Tongue (tissue), 1 donor: ENCODE measurements at regions not wholly inside any gene's neighbourhood (a gene's known extent, or its start where the extent isn't known, plus 50 kb on each side); places are given as distances from the start of the nearest gene placed in this dataset.

Source experiments
- DNase-seq: peaks from one replicate; pipeline ENCODE4 v3.0.0-alpha.2; 2015

DNA sequence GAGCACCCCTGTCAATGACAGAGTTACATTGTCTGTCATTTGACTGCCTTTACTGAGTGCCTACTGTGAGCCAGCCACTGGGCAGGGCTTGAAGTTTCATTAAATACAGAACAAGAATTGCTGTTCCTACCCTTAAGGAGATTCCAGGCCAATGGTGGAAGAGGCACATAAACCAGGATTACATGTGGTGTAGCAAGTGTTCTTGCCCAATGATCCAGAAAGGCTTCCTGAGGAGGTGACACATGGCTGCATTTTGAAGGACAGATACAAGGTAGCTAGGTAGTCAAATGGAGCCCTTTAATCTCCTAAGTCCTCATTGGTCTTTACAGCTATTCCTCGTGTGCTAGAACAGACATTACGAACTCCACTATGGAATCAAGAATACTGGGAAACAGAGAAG lies 312.7 kb downstream of the ETAA1 start:
- DNase-seq = no peak

DNA sequence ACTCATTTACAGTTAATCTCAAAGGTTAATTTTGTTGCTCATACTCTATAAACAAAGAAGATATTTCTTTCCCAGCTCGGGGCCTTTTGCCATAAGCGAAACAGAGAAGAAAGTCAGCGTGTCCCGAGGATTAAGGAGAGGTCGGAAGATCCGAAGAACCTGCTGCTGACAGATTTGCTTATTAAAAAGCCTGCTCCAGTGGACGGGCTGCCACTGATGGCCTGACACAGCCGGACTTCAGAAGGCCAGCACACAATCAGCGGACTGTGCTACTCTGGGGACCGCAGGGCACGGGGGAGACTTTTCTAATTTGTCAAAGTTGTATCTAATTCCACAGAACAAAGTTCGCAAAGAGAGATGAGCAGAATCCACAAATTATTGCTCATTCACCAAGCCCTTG lies 315.4 kb downstream of the ETAA1 start:
- DNase-seq = no peak

DNA sequence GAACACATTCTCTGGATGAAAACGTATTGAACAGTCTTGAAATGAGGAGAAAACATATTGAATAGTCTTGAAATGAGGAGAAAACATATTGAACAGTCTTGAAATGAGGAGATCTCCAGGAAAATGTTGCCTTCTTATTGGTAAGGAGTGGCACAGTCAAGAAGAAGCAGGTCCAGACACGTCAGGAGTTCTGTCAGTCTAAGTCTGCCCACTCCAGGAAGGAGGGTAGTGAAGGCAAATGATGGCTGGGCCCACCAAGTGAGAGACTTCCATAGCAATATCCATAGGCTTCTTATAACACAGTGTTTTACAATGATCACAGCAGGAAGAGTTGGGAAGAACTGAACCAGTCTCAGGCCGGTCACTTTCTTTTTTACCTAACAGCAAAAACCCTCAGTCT lies 316.2 kb downstream of the ETAA1 start:
- no peak for DNase-seq

DNA sequence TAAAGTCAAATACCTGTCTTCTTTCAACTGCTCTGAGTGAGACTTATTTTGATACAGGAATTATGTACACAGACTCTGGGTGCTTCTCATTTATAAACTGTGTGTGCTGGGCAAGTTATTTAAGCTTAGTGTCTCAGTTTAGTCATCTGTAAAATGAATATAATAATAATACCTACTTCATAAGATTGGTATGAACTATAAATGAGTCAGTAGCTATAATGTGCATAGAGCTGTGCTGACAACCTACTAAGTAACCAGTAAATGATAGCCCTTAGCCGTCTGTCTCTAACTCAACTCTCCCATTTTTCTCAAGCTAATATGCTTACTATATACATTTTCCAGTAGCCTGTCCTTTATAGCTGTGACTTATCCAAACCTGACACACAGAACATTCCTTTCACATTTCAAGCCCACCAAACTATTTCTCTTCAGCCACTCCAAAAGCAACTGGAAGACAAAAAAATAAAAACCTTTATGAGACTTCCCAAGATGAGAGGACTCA lies 319.8 kb downstream of the ETAA1 start:
- no peak for DNase-seq

DNA sequence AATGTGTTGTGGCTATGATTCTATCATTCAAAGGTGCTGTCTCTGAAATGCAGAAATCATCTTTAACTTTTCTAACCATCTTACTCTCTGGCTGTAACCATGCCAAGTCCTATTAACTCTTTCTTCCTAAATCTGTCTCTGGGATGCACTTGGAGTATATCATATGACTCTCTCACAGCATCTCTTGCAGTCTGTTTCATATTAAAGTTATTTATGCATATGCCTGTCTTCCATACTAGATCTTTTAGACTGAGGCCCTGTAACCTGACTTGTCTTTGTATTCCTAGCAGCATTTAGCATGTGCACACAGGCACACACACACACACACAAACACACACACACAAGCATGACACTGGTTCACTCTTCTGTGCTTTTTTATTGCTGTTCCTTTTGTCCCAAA lies 320.6 kb downstream of the ETAA1 start:
- no peak for DNase-seq

DNA sequence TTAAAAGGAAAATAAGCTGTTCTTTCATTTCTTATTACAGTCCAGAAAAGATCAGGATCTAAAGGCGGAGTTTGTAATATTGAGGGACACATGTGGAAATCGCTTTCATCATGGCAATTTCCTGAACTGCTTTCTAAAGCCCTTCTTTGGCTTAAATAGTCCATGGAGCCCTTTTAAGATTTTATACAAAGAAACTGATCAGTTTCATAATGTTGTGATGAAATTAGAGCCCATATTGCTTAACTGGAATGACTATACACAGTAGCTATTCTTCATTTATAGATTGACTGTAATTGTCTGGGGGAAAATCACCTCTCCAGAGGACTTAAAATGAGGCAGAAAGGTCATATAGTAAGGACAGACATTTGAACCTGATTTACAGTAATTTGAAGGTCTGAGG lies 322.2 kb downstream of the ETAA1 start:
- DNase-seq = no peak

DNA sequence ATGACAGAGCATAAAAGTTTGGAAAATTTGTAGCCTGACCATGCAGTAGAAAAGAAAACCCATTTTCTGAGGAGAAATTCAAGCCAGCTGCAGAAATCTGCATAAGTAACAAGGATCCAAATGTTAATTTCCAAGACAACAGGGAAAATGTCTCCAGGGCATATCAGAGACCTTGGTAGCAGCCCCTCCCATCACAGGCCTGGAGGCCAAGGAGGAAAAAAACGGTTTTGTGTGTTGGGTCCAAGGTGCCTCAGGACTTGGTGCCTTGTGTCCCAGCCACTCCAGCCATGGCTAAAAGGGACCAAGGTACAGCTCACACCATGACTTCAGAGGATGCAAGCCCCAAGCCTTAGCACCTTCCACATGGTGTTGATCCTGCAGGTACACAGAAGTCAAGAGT lies 324.4 kb downstream of the ETAA1 start:
- DNase-seq = no peak

DNA sequence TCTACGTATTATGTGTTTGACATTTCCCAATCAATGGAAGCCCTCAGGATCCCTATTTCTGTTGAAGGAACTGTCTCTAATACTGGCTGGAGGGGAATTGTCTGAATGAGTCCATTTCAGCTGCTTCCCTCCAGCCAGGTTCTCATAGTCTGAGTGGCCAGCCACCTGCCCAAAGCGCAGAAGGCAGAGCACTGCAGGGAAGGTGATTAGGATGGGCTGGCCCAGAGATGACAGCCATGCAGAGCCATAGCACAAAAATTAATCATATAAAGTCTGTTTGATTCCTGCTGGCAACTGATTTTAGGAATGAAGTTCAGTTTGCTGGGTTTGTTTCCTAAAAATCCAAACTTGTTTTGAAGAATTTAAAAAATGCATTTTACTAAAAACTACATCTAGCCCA lies 327.1 kb downstream of the ETAA1 start:
- DNase-seq = no peak

DNA sequence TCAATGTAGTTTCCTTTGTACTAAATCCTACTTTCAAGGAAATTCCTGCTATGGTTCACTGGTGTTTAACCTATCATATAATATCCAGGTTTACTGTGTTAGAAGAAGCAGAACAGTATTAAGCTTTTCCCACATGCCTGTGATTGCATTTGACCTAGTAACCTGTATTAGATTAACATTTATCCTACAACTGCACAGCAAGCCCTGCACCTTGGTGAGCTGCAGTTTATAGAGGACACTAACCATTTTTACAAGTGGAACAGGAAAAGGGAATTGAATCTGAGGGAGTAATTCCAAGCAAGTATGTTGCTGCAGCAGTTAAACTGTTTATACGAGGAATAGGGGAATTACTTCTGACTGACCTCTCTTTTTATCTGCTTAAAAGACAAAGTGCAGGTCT lies 328.6 kb downstream of the ETAA1 start:
- no peak for DNase-seq

DNA sequence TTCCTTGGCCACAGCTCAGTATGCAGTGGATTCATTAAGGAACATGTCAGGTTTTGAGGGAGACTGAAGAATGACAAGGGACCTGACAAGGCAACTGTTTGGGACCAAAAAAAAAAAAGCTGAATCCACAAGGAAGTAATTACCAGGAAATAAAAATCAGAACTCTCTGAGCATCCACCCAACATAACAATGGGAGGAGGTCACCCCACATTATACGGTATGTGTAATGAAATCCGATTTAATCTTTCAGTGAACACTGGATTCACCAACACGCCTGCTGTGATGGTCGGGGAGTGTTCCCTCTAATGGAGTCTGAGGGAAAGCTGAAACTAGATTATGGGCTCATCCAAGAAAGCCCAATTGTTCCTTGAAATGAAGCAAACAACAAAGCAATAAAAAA lies 329.3 kb downstream of the ETAA1 start:
- no peak for DNase-seq

DNA sequence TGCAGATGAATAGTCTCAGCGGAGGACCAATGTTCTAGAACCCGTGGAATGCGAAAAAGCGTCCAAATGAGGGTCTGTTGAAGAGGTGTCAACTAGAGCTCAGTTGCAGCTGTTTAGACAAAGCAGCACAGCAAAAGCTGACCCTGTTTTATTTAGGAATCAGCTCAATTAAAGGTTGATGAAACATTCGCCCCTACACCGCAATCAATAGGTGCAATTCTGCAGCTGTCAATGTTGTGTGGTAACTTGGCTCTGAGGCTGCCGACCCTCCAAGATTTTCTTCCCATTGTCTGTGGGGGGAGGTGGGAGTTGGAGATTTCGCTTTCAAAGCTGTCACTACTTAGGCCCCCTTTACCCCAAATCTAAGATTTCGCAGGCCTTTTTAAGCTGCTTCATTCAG lies 330.0 kb downstream of the ETAA1 start:
- no peak for DNase-seq

DNA sequence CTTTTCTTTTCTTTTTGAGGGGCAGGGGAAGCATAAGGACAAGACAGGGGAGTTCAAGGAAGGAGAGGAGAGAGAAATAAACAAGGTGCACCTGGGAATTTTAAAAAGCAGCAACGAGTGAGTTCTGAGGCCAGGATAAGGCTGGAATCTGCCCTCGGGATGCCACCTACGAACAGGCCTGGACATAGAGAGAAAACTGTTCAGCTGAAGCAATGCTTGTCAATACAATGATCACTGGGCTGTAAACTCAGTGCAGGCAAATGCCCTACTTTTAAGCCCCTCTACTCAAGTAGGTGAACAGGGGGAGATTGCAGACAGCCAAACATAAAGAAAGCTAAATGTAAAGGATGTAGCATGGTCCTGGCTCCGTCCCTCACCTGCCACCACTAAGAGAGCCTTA lies 330.5 kb downstream of the ETAA1 start:
- DNase-seq = no peak

DNA sequence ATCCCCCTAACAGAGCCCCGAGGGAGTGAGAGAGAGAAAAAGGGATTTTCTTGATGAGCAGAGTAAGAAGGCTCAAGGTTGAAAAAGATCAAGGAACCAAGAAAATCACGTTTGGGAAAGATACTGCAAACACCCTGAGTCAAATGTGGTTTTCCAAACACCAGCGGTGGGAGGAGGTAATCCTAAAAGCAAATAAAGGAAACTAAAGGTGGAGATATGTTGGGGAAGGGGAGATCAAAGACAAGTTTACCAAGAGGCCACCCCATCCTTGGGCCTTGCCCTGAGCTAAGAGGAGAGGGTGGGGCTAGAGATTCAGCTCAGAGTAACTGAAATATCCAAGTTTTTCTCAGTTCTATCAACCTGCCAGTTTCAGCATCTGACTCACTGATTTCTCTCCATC lies 332.3 kb downstream of the ETAA1 start:
- no peak for DNase-seq

DNA sequence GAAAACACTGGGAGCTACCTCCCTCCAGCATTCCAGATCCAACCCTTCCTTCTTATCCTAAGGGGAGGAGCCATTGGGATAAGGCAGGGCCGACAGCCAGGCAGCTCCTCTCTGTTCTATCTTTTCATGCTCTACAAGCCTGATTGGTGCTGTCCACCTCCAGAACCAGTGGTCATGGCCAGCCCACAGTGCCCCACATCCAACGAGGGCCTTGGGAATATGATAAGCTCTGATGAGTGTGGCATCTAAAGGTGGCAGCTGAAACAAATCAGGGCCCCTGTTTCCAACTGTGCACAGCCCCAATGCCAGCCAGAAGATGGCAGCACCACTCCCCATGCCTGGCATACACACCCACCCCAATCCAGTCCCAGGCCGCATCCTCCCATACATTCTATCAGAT lies 329.3 kb downstream of the C1D start:
- no peak for DNase-seq

DNA sequence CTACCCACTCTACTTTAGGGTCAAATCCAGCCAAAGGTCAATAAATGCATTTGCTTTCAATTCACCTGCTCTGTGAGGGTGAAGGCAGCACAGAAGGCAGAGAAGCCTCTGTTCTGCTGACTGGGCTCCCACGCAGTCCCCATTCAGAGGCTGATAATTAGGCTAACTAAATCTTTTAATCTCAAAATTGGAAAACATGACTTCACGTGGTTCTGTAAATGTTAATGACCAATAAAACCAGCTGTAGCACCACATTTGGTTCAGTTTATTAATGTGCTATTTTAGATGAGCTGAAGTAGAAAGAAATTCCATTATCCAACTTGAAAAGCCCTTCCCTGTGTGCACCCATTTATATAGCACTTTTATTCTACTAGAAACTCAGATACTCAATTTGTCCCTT lies 310.6 kb downstream of the C1D start:
- no peak for DNase-seq

DNA sequence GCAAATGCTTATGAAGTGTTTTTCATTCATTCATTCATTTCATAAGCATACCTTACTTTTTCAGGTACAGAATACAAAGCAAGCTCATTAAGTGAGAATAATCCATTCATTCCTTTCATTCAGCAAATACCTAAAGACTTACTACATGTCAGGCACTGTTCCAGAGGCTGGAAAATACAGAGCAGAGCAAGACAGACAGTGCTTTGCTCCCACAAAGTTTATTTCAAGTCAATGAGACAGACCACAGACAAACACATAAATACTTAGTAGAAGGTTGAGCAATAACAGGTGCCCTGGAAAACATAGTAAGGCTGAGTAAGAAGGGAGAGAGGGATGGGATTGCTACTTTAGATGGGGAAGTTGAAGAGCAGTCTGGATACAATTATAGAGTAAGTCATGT lies 309.8 kb downstream of the C1D start:
- peak; percentile 77 for DNase-seq

DNA sequence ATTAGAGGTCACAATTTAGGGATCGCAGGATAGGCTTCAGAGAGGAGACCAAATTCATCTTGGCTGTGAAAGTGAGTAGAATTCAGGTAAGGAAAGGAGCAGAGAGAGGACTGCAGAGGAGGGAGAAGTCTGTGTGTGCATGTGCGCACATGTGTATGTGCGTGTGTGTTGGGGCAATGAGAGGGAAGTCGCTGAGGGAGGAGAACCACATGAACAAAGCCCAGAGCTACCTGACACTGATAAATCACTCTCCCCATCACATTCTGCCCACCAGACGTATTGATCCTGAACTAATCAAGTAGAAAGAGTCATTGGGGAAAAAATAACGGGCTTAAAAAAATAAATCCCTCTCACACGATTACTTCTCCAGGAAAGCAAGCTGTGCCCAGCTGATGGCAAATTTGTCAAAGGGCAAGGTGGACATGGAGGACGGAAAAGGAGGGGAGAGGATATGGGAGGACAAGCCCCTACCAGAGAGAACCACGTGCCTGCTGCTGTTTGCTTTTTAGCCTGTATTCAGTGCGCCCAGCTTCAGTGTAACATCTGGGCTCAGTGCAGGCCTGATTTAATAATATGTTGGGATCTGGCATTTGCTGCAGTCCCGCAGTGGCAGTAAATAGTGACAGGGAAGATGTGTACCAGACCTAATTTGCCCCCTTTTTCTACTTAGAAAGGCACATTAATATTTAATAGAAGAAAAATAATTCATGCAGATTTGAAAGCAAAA lies 307.5 kb downstream of the C1D start:
- DNase-seq = no peak

DNA sequence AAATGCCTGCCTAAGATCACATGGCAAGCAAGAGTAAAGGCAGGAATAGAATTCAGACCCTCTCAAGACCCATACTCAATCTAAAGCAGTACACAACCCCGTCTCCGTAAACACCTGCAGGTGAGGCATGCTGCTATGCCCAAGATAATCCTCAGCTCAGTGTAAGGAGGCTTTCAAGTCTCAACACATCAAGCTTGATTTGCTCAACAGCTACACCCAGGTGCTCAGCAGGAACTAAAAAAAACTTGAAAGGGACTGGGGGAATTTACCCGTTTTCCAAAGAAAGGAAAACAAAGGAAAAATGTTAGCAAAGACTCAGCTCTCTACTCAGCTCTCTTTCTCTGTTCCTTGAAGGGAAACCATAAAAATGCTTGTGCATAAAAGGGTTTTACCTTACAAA lies 301.8 kb downstream of the C1D start:
- peak; percentile 36 for DNase-seq

DNA sequence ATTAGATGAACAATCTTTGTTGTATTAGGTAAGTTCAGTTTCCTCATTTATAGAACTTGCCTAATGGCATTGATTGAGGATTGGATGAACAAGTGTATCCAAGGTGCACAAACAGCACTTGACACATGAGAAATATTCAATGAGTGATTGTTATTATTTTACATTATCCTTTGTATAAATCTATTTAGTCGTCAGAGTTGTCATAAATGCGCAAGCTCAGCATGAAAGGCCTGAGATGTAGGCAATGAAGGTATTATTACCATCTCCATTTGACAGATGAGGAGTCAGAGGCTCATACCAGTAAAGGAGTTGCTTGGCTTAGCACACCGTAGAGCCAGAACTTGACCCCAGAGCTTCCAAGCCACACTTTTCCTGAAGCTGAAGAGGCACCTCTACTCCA lies 291.4 kb downstream of the C1D start:
- no peak for DNase-seq

DNA sequence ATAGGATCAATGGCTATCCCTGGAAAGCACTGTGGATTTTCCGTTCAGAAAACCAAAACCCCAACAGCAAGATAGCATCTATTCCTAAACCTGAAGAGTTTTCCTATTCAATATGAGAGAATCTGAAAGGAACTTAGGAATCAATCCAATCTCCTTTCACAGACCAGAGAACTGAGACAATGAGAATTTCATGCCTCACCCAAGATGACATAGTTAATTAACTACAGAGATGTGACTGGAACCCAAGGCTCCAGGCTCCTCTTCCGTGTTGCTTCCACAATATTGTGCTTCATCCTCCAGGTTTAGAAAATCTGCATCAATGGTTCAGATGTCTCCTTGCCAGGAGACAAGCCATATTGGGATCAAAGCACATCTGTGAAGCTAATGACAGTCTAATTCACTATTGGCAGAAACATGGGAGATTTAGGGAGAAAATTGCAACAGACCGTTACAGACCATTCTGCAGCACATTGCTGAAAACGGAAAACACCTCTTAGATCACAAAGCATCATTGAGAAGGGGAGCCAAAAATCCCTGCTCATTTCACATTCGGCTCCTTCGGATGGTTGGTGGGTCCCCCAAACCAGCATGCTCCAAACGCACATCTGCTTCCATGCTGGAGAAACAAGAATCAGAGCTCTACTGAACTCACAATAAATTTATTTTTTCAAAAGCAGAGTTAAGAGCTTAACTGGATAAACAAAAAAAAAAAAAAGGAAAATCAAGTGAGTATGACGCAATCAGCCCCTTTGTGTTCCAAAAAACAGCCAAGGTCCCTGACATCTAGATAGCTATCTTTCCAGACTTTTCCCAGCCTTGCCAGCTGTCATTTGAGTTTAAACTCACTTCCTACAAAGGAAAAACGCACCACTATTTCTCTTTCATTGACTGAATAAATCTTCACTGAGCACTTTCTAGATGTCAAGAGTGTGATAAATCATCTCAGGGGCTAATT lies 290.3 kb downstream of the C1D start:
- DNase-seq = peak; percentile 79

DNA sequence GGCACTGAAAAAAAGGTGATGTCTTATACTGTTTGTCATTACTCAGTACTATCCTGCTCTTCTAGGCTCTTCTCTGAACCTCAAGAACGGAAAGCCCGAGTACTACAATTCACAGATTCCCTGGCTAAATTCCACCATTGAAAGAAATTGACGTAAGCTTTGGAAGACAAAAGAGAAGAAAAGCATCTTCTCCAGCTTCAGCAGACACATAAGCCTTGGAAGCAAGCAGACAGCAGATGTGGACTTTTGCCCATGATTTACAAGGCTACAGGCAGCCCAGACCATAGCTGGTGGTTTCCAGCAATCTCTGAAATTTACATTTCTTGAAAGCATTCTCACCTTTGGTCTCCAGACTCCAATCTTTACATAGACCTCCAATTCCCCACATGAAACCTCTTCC lies 289.0 kb downstream of the C1D start:
- peak; percentile 84 for DNase-seq

DNA sequence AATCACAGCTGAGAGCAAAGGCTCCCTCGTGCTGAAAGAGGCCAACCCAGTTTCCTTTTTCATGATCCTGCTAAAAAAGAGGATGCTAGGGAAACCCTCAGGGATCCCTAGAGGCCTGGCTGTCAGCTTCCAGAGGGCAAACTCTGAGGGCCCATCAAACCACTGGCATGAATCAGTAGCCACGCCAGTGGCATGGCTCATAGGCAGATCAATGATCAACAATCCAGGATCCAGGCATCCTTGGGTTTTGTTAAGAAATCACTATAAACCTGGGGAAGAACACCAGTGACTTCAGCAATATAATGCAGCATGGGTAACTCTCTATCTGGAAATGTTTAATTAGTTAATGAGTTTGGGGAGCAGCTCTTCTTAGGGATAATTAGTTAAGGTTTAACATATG lies 286.5 kb downstream of the C1D start:
- DNase-seq = no peak

DNA sequence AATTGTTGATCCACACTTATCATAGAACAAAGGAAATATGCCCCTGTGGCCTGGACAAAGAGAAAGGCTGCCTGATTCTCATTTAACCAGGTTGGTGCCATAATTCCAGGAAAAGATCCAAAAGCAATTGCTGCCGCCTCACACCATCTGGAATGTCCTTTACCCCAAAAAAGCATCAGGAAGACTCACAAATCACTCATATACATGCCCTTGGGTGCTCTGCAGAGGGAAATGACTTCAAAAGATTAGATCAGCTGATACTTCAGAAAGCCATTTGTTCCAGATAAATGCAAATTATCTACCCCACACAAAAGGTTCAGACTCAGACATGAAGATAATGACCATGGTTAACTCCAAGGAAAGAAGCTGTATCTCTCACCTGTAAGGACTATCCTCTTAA lies 285.8 kb downstream of the C1D start:
- DNase-seq = no peak
